ENCODE measurements at regions not wholly inside any gene's neighbourhood (a gene's known extent, or its start where the extent isn't known, plus 50 kb on each side); places are given as distances from the start of the nearest gene placed in this dataset.

GRCh38 chr15:93347986-93348385 lies 259.0 kb upstream of the RGMA start:
- TF ChIP-seq EZH2 (IDR thresholded peaks at IDR 0.05) (no peak), POLR2AphosphoS5 (IDR thresholded peaks at IDR 0.05; ENCODE audit: borderline replicate concordance, low read depth, low read length) (no peak), FOXP2 (optimal IDR thresholded peaks at IDR 0.05; ENCODE audit: control extremely low read depth, extremely low read length, insufficient read depth) (no peak)

Measured in SK-N-MC (cell line).